GM23338 (cell line): ENCODE measurements at regions not wholly inside any gene's neighbourhood (a gene's known extent, or its start where the extent isn't known, plus 50 kb on each side); places are given as distances from the start of the nearest gene placed in this dataset.

ENCODE experiments used
- EZH2phosphoT487 ChIP-seq: fragments of 200-600 bp; sonication (generic); IDR thresholded peaks from one replicate; pipeline ENCODE4 v1.8.1; 2018; ENCODE audit warnings: antibody characterized with exemption; ENCODE audit not compliant: unreplicated experiment
- POLR2AphosphoS5 ChIP-seq: IDR thresholded peaks from 2 replicates; pipeline ENCODE4 v1.6.1; 2016; ENCODE audit warnings: antibody characterized with exemption, low read depth

- TF ChIP-seq EZH2phosphoT487 (no peak), POLR2AphosphoS5 (no peak)
Observed at GRCh38 chr18:44589693-44590355, 90.9 kb upstream of the SETBP1 start.
